ENCODE measurements at regions not wholly inside any gene's neighbourhood (a gene's known extent, or its start where the extent isn't known, plus 50 kb on each side); places are given as distances from the start of the nearest gene placed in this dataset.
"Not testable (repeated sequence)": the region's sequence is repeated elsewhere in the genome, so short reads cannot be mapped to it uniquely, and the experiment has no call there.

DNA sequence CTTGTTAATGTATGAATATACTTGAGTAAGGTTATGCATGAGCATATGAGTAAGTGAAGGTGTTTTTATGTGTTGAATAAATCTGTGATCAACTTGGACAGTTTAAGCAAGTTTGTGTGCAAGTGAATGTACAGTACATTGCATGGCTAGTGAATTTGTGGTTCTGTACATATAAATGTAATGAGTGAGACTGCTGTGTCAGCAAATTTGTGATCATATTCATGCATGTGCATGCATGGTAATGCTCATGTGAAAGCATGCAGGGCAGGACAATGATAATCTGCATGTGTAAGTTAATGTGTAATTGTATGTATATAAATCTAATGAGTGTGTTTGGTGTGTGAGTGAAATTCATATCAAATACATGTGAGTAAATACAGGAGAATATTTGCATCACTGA lies 188.5 kb downstream of the PWWP3B start:
- DNase-seq (ENCODE audit: low read depth) = no peak

DNA sequence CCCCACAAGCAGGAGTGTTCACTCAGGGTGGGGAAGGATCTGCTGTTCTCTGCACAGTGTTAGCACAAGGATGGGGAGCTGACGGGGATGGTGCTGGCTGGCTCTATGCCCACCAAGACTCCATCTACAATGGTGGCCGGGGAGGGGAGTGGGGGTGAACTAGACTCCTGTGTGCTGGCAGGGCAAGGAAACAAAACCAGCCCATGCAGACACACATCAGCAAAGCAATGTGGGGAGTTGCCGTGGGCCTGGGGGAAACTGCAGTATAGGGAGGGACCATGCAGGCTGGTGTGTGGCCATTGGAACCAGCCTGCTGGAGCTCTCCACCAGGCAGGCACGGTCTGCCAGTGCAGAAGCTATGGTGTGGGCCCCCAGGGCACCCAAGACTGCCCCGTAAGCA lies 195.1 kb downstream of the PWWP3B start:
- DNase-seq (ENCODE audit: low read depth) = no peak

DNA sequence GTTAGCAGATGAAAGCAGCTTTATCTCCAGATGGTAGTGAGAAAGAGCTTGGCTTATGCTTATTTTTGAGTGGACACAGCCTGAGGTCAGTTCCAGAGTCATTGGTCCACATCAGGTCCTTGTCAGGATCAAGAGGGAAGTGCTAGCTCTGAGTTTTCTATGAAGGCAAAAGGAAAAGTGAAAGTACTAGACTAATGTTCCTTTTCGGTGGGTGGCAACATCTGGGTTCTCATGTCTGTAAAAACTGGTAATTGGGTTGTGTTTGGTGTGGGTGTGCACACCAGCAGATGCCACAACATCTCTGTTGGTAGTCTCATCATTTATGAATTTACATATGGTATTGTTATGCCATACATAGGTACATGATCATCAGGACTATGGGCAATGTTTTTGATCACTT lies 210.5 kb downstream of the PWWP3B start:
- no peak for DNase-seq (ENCODE audit: low read depth)

- no peak for DNase-seq (ENCODE audit: low read depth)
These were observed 220.4 kb upstream of the RADX start for GRCh38 chrX:106391284-106391911.

- no peak for DNase-seq (ENCODE audit: low read depth)
These were observed 219.4 kb upstream of the RADX start for GRCh38 chrX:106392346-106392745.

DNA sequence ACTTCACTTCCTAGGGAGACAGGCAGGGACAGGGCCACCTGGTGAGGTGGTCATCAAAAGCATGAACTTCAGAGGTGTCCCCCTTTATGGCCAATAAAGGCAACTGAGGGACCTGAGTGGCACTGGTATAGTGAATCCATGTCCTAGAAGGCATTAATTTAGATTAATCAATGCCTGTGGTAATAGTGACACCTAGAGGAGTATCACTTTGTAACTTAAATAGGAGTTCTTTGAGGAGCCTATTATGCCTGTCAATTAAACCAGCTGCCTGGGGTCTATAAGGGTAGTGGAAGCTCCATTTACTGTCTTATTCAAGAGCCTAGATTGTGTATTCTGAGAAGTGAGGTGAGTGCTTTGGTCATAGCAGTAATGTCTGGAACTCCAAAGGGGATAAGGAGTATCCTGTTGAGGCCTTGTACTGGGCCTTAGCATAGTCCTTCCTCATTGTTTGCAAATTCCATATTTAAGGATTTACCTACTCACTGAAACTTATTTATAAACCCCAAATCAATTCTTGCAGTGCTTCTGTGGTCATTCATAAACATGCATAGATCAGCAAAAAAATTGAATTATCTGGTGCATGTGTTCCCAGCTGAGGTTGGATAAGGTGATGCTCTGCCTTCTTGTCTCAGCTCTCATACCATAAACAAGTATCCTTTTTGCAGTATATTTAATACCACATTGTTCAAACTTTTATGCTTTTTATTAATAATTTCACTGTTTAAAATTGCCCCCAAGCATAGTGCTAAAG lies 213.8 kb upstream of the RADX start:
- DNase-seq (ENCODE audit: low read depth) = no peak

DNA sequence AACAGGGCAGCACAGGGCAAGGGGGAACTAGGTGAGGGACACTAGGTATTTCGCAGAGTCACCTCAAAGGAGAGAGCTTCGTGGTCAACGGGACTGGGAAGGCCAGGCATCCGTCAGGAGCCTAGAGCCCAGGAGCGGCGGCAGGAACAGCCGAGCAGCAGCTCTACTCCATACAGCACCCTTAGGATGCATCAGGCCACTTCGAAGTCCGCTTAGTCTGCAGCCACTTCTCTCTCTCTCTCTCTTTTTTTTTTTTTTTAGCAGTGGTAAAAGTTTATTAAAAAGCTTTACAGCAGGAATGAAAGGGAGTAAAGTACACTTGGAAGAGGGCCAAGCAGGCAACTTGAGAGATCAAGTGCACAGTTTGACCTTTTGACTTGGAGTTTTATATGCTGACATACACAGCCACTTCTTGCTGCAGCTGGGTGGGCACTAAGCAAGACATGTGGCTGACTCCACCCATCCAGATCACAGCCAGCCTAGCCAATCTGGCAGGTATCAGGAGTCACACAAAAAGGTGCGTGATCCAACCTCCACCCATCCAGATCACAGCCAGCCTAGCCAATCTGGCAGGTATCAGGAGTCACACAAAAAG lies 209.7 kb upstream of the RADX start:
- DNase-seq (ENCODE audit: low read depth) = no peak

DNA sequence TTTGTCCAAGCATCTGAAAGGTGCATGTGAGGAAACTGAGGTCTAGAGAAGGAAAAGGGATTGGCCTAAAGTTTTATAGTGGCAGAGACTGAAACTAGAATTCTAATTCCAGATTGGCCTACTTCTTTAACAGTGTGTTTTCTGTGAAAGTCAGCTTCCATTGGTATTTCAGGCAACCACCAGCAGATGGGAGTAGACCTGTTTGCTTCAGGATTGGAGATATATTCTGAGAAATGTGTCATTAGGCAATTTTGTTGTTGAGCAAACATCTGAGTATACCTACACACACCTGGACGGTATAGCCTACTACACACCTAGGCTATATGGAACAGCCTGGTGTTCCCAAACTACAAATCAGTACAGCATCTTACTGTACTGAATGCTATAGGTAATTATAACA lies 207.3 kb upstream of the RADX start:
- DNase-seq (ENCODE audit: low read depth) = no peak

GRCh38 chrX:106415276-106415895 lies 196.4 kb upstream of the RADX start:
- DNase-seq (ENCODE audit: low read depth) = no peak

DNA sequence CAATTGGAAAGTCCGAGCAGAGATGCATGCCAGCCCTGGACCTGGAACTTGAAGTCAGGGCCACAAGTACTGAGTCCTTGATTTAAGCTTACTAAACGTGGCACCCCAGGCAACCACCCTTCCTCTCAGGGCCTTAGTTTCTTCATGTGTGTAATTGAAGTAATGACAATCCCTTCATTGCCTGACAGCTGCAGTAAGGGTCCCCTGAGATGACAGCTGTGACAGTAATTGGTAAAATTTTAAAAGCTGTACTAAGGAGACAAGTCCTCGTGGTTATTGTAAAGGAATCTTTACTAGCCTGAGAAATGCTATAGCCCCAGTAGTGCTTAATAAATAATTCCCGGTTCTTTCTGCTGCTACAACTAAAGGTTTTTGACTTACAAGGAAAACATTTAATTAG lies 175.1 kb upstream of the RADX start:
- DNase-seq (ENCODE audit: low read depth) = no peak

- no peak for DNase-seq (ENCODE audit: low read depth)
These were observed 174.4 kb upstream of the RADX start for GRCh38 chrX:106437407-106437806.

- DNase-seq (ENCODE audit: low read depth) = no peak
These were observed 161.4 kb upstream of the RADX start for GRCh38 chrX:106450405-106450804.

- no peak for DNase-seq (ENCODE audit: low read depth)
These were observed 159.8 kb upstream of the RADX start for GRCh38 chrX:106451933-106452332.

DNA sequence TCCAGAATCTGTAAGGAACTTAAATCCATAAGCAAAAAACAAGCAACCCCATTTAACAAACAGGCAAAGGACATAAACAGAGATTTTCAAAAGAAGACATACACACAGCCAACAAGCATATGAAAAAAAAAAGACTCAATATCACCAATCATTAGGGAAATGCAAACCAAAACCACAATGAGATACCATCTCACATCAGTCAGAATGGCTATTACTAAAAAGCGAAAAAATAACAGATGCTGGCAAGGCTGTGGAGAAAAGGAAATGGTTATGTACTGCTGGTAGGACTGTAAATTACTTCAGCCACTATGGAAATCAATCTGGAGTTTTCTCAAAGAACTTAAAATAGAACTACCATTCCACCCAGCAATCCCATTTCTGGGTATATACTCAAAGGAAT lies 156.8 kb upstream of the RADX start:
- no peak for DNase-seq (ENCODE audit: low read depth)

DNA sequence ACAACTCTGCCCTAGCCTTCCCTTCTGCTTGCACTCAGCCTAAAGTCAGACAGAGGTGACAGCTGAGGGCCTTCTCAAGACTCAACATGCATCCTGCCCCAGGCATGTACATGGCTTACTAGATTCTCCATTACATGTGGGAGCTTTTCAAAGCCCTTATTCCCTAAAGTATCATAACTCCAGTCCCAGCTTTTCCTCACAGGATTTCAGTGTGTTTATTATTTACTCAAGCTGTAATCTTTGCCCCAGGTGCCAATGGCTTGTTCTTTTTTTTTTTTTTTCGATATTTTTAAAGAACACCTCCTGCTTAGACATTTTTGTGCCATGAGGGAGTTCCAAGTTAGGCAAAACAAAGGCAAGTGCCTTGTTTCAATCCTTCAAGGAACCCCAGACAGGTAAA lies 154.0 kb upstream of the RADX start:
- no peak for DNase-seq (ENCODE audit: low read depth)

DNA sequence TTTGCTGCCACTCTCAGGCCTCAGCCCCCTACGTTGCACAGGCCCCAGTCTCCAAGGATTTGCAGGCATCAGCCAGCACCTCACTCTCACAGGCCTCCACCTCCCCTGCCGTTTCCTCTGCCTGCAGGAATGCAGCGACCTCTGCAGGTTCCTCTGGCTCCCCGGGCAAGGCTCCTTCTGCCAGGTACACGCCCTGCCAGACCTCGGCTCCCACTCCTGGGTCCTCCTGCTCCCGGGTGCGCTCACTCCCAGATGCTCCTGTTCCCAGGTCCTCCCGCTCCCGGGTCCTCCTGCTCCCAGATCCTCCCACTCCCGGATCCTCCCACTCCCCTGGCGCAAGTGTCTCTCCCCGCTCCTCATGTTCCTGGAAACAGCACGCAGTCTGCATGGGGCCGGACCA lies 144.4 kb upstream of the RADX start:
- DNase-seq (ENCODE audit: low read depth) = no peak

DNA sequence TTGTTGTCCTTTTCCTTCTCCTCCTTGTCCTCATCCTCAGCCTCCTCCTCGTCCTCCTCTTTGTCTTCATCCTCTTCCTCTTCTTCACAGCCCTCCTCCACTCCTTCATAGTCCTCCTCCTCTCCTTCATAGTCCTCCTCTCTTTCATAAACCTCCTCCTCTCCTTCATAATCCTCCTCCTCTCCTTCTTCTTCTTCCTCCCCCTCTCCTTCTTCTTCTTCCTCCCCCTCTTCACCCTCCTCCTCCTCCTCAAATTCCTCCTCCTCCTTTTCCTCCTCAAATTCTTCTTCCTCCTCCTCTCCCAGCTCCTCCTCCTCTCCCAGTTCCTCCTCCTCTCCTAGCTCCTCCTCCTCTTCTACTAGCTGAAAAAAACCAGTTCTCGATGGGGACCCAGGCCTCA lies 143.8 kb upstream of the RADX start:
- DNase-seq (ENCODE audit: low read depth) = no peak

GRCh38 chrX:106468433-106468832 lies 143.3 kb upstream of the RADX start:
- no peak for DNase-seq (ENCODE audit: low read depth)

DNA sequence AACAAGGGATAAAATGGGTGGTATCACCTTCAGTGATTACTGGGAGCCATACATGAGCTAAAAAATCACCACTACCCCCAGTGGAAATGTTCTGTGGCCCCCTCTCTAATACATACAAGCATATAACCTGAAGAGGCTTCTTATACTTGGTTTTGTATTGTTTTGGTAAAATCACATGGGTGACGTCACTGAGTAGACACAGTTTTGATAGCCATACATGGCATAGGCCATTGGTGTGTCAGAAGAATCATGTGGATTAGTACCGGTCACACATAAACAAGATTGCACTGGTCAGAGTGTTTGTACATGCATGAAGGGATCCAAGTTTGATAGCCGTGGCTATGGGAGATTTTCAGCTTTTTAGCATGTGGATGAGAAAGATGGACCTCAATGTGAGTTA lies 131.9 kb upstream of the RADX start:
- no peak for DNase-seq (ENCODE audit: low read depth)

- DNase-seq (ENCODE audit: low read depth) = peak; percentile 7
These were observed 130.4 kb upstream of the RADX start for GRCh38 chrX:106481341-106481740.

- DNase-seq (ENCODE audit: low read depth) = no peak
These were observed 127.5 kb upstream of the RADX start for GRCh38 chrX:106484233-106484632.

GRCh38 chrX:106493210-106493816 lies 118.5 kb upstream of the RADX start:
- DNase-seq (ENCODE audit: low read depth) = not testable (repeated sequence)

DNA sequence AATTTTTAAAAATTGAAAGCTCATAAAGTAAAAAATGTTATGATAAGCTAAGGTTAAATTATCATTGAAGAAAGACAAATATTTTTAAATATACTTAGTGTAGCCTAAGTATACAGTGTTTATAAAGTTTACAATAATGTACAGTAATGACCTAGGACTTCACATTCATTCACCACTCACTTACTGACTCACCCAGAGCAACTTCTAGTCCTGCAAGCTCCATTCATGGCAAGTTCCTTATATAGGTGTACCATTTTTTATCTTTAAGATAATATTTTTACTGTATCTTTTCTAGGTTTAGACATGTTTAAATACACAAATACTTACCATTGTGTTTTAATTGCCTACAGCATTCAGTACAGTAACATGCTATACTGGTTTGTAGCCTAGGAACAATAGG lies 112.3 kb upstream of the RADX start:
- DNase-seq (ENCODE audit: low read depth) = no peak

Data from activated T-cell treated with anti-CD3 and anti-CD28 coated beads for 1 hour (primary cell).